ENCODE measurements at regions not wholly inside any gene's neighbourhood (a gene's known extent, or its start where the extent isn't known, plus 50 kb on each side); places are given as distances from the start of the nearest gene placed in this dataset.

DNA sequence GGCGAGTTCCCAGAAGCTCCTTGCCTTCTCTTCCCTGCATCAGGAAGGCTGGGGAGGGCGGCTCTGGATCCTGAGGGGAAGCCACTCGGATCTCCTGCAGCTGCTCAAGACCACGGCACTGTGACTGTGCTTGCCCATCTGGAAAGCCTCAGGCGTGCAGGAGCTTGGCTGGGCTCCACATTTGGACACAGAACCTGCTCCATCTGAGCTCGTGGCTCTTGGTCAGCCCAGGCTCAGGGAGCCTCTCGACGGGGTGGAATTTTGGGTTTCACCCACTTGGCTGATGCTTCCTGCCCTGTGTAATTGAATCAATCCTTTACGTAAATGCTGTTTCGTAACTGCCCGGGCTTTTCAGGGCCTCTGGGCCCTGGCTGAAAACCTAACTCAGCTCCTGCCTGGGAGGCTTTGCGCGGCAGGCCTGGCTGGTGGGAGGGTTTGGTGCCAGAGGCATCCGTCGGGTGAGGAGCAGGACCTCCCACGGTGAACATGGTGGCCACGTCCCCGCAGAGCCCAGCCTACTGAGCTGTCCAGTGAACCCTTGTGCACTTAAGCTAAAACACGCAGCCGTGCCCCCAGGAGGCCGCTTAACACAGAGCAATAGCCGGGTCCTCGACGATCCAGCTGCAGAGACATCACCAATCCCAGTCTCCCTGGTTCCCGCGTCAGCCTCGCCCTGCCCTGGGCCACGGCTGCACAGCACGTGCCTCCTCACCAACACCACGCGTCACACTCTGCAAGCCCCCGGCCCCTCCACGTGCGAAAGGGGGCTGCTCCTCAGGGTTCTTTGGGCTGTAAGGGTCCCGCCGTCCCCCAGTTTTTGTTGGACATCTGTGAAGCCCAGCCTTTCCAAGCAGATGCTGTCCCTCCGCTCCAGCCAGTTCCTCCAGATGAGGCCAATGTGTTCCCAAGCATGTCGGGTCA lies 241.0 kb downstream of the DLL1 start:
- ATAC-seq (ENCODE audit: poor library complexity) (peak; percentile 90), DNase-seq (peak; percentile 92)
- intact Hi-C loops (cut with DNase I) = loop anchor here (5.0 kb wide), 2 partner anchors 82 to 237 kb away; no protein-coding TSS in a partner anchor

DNA sequence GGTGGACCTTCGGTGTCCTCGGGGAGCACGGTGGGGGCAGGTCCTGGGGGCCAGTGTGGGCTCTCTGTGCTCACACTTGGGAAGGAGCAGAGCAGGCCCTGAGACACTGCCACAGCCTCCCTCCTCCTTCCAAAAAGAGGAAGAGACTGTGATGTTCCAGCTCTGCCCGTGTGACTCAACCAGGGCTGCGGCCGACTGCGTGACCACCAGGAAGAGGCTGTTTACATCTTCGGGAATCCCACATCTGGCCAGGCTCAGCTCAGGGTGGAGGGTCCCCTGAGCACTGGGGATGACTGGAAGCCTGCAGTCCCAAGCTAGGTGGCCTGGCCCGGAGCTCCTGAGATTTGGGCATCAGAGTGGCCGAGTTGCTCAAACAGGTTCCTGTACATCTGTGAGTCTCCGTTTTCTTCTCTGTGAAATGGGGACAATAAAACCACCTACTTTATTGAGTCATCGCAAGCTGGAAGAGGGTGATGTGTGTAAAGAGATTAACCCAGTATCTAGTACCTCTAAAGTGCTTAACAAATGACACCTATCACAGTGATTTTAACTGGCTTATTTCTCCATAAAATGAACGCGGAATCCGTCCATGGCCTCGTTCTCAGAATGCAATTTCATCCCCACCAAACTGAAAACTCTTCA lies 242.1 kb downstream of the DLL1 start:
- no peak for ATAC-seq (ENCODE audit: poor library complexity)

DNA sequence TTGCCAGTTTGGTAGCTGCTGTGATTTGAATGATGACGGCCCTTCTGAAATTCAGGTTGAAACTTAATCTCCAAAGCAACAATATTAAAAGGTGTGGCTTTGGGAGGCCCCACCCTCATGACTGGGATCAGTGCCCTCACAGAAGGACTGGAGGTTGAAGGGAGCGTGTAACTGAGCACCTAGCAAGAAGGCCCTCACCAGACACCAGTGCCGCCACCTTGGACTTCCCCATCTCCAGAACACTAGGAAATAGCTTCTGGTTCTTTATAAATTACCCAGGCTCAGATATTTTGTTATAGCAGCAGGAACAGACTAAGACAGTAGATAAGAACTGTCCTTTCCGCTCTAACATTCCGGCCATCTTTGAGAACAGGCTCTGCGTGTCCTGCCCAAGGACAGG lies 243.1 kb downstream of the DLL1 start:
- DNase-seq = peak; percentile 32
- intact Hi-C loops (cut with DNase I) = loop anchor here (5.0 kb wide), 2 partner anchors 84 to 239 kb away; no protein-coding TSS in a partner anchor
- no peak for ATAC-seq (ENCODE audit: poor library complexity)

More for the DNA sequence above, 242.1 kb downstream of the DLL1 start:
- intact Hi-C loops (cut with DNase I) = loop anchor here (5.0 kb wide), 2 partner anchors 84 to 239 kb away; no protein-coding TSS in a partner anchor
- peak; percentile 75 for DNase-seq

DNA sequence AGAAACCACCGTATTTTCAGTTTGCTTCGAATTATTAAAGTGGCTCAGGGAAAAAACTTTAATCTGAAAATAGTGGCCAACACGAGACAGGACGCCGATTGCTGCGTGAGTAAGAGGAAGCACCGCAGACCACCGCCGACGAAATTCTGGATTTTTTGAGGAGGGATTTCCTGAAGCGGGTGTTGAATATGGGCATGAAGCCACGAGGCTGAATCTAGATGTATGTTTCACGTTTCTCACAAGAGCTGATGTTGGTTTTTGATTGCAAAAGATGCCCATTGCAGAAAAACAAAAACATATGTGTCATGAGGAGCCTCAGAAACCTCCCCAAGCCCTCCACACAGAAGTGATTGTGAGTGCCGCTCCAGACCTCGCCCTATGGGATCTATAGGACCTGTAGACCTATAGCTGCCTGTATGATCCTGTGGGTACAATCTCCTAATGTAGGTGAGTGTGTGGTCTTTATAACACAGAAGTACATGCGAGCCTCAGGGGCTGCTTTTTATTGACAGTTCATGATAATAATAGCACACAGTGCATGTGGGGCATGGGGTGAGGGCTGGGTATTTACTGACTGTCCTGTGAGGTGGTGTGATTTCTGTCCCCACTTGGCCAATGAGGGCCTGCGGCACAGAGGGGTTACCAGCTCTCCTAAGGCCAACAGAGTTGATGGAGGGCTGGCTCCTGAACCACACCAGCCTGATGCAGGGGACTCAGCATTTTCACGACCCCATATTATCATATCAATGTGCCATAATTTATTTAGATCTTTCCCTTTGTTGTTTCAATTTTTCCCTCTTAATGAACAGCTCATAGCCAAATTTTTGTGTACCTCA lies 243.9 kb downstream of the DLL1 start:
- intact Hi-C loops (cut with DNase I) = loop anchor here (5.0 kb wide), 2 partner anchors 85 to 240 kb away; no protein-coding TSS in a partner anchor
- no peak for ATAC-seq (ENCODE audit: poor library complexity)
- DNase-seq = peak; percentile 16

DNA sequence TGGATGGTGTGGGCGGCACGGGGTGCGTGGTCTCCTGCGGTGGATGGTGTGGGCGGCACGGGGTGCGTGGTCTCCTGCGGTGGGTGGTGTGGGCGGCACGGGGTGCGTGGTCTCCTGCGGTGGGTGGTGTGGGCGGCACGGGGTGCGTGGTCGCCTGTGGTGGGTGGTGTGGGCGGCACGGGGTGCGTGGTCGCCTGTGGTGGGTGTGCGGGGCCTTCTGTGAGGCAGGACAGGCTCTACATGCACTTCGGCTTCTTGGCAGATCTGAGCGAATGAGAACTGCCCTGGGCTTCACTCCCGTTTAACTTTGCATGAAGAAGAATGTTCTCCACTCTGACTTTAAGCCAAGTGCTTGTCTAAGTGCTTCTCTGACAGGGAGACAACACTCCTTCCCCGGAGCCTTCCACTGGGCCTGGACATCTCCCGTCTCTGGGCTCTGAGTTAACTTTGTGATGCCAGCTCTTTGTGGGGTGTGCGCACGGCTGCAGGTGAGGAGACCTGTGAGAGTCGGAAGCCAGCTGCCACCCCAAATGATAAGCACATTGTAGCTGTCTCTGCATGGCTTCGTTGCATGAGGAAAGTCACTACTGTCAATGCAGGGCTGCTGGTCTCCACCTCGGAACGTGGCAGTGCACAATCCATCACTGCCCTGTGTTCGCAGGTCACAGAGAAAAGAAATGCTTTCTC lies 244.8 kb downstream of the DLL1 start:
- DNase-seq (peak; percentile 49), ATAC-seq (ENCODE audit: poor library complexity) (peak; percentile 18)
- intact Hi-C loops (cut with DNase I) = loop anchor here (5.0 kb wide), 2 partner anchors 86 to 241 kb away; no protein-coding TSS in a partner anchor

DNA sequence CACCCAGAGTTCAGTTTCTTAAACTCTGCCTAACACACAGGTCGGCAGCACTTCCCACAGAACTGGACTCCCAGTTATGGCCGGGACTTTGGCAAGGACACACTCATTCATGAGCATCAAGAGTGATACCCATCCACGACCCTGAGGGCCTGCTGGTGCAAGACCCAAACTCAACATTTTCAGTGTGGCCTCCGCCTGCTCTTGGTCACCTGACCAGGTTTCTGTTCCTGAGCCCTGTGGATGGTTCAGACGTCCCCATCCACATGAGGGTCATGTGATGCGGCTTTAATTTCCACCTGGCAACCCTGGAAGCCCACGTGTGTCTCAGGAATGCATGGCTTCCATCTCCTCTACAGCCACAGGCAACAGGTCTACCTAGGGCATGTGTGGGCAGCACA lies 245.3 kb downstream of the DLL1 start:
- ATAC-seq (ENCODE audit: poor library complexity) (no peak), DNase-seq (peak; percentile 15)
- intact Hi-C loops (cut with DNase I) = loop anchor here (5.0 kb wide), 2 partner anchors 87 to 242 kb away; no protein-coding TSS in a partner anchor

DNA sequence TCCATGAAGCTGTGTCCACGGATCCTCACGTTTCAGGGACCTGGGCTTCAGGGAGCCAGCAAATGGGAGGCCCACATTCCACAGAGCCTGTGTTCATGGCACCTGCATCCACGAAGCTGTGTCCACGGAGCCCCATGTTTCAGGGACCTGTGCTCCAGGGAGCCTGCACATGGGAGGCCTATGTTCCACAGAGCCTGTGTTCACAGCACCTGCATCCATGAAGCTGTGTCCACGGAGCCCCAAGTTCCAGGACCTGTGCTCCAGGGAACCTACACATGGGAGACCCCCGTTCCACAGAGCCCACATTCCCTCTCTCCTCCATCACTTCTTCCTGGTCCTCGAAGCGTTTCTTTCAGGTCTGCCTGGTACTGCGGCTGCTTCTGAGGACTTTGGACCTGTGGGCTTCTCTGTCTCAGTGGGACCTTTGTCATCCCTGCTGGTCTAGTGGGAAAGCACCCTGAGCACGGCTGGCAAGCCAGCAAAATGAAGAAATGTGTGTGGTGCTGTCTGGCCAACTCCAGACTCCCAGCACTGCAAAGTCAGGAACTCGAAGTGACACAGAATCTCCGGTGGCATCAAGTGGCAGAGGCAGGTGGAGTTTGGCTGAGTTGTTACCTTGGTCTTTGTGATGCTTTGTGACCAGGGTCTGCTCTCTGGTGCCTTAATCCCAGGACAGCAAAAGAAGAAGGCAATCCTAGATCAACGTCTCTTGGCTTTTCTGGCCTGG lies 245.9 kb downstream of the DLL1 start:
- intact Hi-C loops (cut with DNase I) = loop anchor here (5.0 kb wide), 2 partner anchors 87 to 242 kb away; no protein-coding TSS in a partner anchor
- no peak for ATAC-seq (ENCODE audit: poor library complexity)
- DNase-seq = peak; percentile 27

DNA sequence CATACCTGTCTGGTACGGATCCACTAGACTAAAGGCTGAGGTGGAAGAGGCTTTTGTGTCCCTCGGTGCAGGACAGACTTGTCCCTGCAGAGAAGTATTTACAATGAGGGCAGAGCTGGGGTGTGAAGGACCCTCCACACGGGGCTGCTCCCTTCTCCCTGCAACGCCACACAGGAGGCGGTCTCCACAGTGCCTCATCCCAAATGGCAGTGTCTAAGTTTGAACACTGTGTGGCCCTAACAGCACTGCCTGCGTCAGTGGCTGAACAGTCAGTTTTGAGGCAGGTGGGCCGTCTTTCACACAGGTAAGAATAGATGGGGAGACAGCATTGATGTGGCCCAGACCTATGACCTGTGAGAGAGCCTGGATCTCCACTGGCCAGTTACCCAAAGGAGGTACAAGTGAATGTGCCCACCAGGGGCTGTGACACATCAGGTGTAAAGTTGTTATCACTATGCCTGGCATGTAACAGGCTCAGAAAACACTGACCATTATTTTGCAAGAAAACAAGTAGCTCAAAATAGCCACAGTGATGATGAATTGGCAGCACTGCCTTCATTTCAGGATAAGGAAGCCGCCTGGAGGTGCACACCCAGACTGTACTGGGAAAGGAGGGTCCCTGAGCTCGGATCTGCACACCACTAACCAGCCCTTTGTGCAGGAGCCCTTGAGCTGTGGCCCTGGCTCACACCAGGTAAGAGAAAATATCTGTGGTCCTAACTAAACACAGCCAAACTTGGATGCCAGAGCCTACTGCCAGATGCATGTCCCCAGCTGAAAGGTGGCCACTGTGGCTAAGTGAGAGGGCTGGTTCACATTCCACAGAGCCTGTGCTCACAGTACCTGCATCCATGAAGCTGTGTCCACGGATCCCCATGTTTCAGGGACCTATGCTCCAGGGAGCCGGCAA lies 246.7 kb downstream of the DLL1 start:
- intact Hi-C loops (cut with DNase I) = no loop called here
- ATAC-seq (ENCODE audit: poor library complexity) = peak; percentile 69
- peak; percentile 38 for DNase-seq

DNA sequence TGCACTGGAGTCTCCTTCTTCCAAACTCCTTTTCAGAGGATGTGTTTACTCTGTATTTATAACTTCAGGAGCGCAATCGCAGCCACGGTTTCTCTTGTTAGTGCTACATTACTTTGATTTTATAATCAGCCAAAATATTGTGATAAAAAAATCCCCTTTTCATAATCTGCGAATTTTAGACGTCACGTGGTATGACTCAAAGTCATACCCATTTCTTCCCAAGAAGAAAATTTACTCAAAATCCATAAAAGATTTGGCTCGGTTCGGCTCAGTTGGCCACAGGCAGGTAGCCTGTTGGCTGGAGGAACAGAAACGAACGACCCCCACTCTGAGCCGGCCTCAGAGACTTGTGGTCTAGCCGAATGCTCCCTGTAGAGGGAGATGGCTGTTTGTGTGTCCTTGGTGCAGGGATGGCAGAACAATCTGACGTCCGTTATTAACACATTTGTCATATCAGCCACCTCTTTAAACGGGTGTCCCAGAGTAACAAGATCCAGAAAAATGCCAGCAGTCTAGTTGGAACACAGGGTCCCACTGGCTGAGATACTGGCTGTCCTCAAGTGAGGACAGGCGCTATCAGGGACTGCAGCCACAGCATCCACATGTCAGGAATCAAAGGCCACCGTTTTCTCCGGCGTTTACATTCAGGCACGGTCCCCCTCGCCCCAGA lies 247.6 kb downstream of the DLL1 start:
- ATAC-seq (ENCODE audit: poor library complexity) (peak; percentile 87), DNase-seq (peak; percentile 55)
- intact Hi-C loops (cut with DNase I) = no loop called here

DNA sequence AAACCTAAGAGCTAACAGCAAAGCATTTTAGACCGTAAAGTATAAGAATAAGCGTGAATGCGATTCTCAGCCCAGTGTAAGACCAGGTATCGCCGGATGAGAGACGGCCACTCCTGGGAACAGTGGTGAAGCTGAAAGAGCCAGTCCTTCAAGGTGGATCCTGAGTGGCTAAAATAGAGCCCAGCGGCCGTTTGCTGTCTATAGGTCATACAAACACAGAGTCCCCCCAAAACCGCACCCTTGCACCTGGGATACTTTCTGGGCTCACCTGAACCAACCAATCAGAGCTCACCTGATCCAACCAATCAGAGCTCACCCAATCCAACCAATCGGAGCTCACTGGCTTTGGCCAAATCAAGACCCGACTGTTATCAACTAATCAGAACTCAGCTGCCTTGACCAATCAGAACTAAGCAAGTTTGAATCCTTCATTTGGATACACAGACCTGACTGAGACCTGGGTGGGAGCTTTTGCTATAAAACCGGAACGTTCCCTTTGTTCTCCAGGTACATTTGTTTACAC lies 248.2 kb downstream of the DLL1 start:
- intact Hi-C loops (cut with DNase I) = no loop called here
- ATAC-seq (ENCODE audit: poor library complexity) = no peak
- DNase-seq = peak; percentile 33

DNA sequence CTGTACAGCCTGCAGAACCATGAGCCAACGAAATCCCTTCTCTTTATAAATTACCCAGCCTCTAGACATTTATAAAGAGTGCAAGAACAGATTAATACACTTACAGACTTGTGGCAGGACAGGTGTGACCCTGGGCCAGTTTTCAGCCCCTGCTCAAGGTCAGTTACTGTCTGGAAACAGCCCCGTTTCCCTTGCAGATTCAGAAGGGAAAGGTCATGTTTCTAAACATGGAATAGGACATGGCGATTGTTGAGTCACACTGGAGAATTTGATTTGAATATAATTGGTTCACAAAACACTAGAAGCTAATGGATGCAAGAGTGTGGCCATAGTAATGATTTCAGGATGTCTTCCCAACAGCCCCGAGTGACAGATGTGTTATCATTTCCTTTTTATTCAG lies 248.8 kb downstream of the DLL1 start:
- intact Hi-C loops (cut with DNase I) = no loop called here
- DNase-seq (peak; percentile 26), ATAC-seq (ENCODE audit: poor library complexity) (no peak)

DNA sequence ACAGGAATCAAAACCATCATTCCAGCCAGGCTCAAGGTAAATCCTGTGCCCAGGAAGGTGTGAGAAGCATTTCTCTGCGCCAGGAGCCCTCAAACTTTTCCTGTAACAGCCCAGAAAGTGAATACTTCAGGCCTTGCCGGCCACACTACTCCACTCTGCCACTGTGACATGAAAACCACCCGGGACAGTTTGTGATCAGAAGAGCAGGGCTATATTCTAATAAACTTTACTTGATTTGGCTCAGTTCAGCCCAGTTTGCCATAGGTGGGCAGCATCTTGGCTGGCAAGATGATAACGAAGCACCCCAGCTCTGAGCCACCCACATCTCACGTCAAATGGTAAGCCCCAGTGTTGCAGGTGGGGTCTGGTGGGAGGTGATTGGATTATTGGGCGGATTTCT lies 249.4 kb downstream of the DLL1 start:
- ATAC-seq (ENCODE audit: poor library complexity) (no peak), DNase-seq (peak; percentile 6)
- intact Hi-C loops (cut with DNase I) = no loop called here

DNA sequence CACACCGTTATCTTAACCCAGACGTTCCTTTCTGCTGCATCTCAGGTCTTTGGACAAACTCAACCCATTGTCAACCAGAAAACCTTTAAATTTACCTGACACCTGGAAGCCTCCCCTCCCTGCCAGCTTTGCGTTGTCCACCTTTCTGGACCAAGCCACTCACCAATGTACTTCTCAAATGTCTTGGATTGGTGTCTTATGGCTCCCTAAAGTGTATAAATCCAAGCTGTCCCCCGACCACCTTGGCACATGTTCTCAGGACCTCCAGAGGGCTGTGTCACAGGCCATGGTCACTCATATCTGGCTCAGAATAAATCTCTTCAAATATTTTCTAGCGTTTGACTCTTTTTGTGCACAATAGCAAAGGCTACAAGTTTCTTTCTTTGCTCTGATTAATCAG lies 250.0 kb downstream of the DLL1 start:
- DNase-seq (no peak), ATAC-seq (ENCODE audit: poor library complexity) (no peak)
- intact Hi-C loops (cut with DNase I) = no loop called here

DNA sequence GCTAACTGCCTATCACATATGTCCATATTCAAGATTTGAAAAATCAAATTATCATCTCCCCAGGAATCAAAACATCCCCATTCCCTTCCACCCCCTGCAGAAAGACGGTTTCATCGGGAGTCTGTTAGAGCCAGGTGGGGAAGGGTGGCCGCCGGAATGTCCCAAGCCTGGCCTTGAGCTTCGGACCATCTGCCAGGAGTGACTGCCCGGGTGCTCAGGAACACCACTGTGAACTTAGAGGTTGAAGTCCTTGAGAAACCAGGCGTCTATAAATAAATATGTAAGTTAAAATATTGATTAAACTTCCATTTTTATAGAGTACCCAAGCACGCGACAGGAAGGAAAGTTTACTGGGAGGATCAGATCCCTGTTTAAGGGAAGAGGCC lies 250.8 kb downstream of the DLL1 start:
- intact Hi-C loops (cut with DNase I) = no loop called here
- ATAC-seq (ENCODE audit: poor library complexity) (no peak), DNase-seq (peak; percentile 13)

DNA sequence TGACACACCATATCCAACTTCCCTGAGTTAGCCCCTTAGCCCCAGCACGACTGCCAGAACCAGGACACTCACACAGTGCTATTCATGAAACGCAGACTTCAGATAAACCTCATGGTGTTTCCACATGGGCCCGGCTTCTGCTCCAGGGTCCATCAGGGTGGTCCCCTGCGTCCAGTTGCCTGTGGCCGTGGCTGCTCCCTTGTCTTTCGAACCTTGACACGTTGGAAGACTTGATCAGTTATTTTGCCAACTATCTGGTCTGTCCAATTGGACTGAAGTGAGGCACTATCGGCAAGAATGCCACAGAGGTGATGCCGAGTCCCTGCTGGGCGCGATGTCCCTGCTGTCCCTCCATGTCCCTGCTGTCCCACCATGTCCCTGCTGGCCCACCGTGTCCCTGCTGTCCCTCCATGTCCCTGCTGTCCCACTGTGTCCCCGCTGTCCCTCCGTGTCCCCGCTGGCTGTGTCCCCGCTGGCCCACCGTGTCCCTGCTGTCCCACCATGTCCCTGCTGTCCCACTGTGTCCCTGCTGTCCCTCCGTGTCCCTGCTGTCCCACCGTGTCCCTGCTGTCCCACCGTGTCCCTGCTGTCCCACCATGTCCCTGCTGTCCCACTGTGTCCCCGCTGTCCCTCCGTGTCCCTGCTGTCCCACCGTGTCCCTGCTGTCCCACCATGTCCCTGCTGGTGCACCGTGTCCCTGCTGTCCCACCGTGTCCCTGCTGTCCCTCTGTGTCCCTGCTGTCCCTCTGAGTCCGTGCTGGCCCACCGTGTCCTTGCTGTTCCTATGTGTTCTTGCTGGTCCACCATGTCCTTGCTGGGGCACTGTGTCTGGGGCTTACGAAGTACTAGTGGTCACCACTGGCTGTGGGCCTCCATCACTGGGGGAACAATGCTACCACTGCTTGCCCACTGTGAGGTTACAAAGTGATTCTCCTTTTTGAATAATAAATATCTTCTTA lies 251.4 kb downstream of the DLL1 start:
- ATAC-seq (ENCODE audit: poor library complexity) = no peak
- intact Hi-C loops (cut with DNase I) = no loop called here
- DNase-seq = peak; percentile 13
